ENCODE measurements at regions not wholly inside any gene's neighbourhood (a gene's known extent, or its start where the extent isn't known, plus 50 kb on each side); places are given as distances from the start of the nearest gene placed in this dataset.

- H3K4me1 ChIP-seq, result no peaks in the 10 kb centered on the region
- TF ChIP-seq POLR2A (IDR thresholded peaks at IDR 0.05) (no peak), CTCF (IDR thresholded peaks at IDR 0.05 in 4 of 5, conservative IDR thresholded peaks at IDR 0.05 in 1 of 5) (no peak)
- intact Hi-C loops (cut with DNase I; ENCODE audit: low total_unique reads), result no loop called here
- ATAC-seq (no peak), DNase-seq (no peak)
- no peak overlapping the region for H3K4me3 ChIP-seq
- no peaks in the 10 kb centered on the region for H3K9me3 ChIP-seq
- no peak overlapping the region for H3K27ac ChIP-seq
- in situ Hi-C loops (cut with MboI; ENCODE audit: low sequenced_read_pairs in 4 of 4), result no loop called here
- H3K27me3 ChIP-seq, result no peaks in the 10 kb centered on the region
- no peaks in the 10 kb centered on the region for H3K36me3 ChIP-seq
Observed at GRCh38 chr1:157399984-157400382, 152.3 kb downstream of the FCRL5 start.

- intact Hi-C loops (cut with DNase I; ENCODE audit: low total_unique reads) (no loop called here), in situ Hi-C loops (cut with MboI; ENCODE audit: low sequenced_read_pairs in 4 of 4) (no loop called here)
- no peak overlapping the region for H3K4me3 ChIP-seq
- H3K27ac ChIP-seq, result no peak overlapping the region
- no peak for DNase-seq
- no peaks in the 10 kb centered on the region for H3K4me1 ChIP-seq
- ATAC-seq, result no peak
- no peaks in the 10 kb centered on the region for H3K36me3 ChIP-seq
- TF ChIP-seq CTCF (IDR thresholded peaks at IDR 0.05 in 4 of 5, conservative IDR thresholded peaks at IDR 0.05 in 1 of 5), result no peak
- TF ChIP-seq POLR2A (IDR thresholded peaks at IDR 0.05), result no peak
- no peaks in the 10 kb centered on the region for H3K27me3 ChIP-seq
- H3K9me3 ChIP-seq, result no peaks in the 10 kb centered on the region
Observed at GRCh38 chr1:157399343-157399983, 152.9 kb downstream of the FCRL5 start.

GRCh38 chr1:157390651-157391050 lies 161.7 kb downstream of the FCRL5 start:
- intact Hi-C loops (cut with DNase I; ENCODE audit: low total_unique reads) (no loop called here), in situ Hi-C loops (cut with MboI; ENCODE audit: low sequenced_read_pairs in 4 of 4) (no loop called here)
- DNase-seq, result no peak
- Histone ChIP-seq H3K27ac (no peak overlapping the region), H3K36me3 (no peaks in the 10 kb centered on the region), H3K4me1 (no peaks in the 10 kb centered on the region), H3K4me3 (no peak overlapping the region), H3K9me3 (no peaks in the 10 kb centered on the region), H3K27me3 (no peaks in the 10 kb centered on the region)
- ATAC-seq, result no peak
- TF ChIP-seq POLR2A (IDR thresholded peaks at IDR 0.05) (no peak), CTCF (IDR thresholded peaks at IDR 0.05 in 4 of 5, conservative IDR thresholded peaks at IDR 0.05 in 1 of 5) (no peak)

- H3K27ac ChIP-seq, result no peak overlapping the region
- H3K4me3 ChIP-seq, result no peak overlapping the region
- H3K9me3 ChIP-seq, result no peaks in the 10 kb centered on the region
- no peaks in the 10 kb centered on the region for H3K27me3 ChIP-seq
- ATAC-seq (no peak), DNase-seq (no peak)
- H3K4me1 ChIP-seq, result no peaks in the 10 kb centered on the region
- H3K36me3 ChIP-seq, result no peaks in the 10 kb centered on the region
- in situ Hi-C loops (cut with MboI; ENCODE audit: low sequenced_read_pairs in 4 of 4), result no loop called here
- TF ChIP-seq POLR2A (IDR thresholded peaks at IDR 0.05), result no peak
- TF ChIP-seq CTCF (IDR thresholded peaks at IDR 0.05 in 4 of 5, conservative IDR thresholded peaks at IDR 0.05 in 1 of 5), result no peak
- intact Hi-C loops (cut with DNase I; ENCODE audit: low total_unique reads), result no loop called here
Observed at GRCh38 chr1:157388057-157388456, 164.3 kb downstream of the FCRL5 start.

GRCh38 chr1:157384258-157384657 lies 168.1 kb downstream of the FCRL5 start:
- Histone ChIP-seq H3K4me3 (no peak overlapping the region), H3K36me3 (no peaks in the 10 kb centered on the region), H3K27me3 (no peaks in the 10 kb centered on the region), H3K4me1 (no peaks in the 10 kb centered on the region), H3K9me3 (no peaks in the 10 kb centered on the region), H3K27ac (no peak overlapping the region)
- intact Hi-C loops (cut with DNase I; ENCODE audit: low total_unique reads) (no loop called here), in situ Hi-C loops (cut with MboI; ENCODE audit: low sequenced_read_pairs in 4 of 4) (no loop called here)
- no peak for ATAC-seq
- TF ChIP-seq POLR2A (IDR thresholded peaks at IDR 0.05) (no peak), CTCF (IDR thresholded peaks at IDR 0.05 in 4 of 5, conservative IDR thresholded peaks at IDR 0.05 in 1 of 5) (no peak)
- no peak for DNase-seq

Data from gastrocnemius medialis (tissue), 4 donors.